Left lung (tissue), 4 donors: ENCODE measurements at regions not wholly inside any gene's neighbourhood (a gene's known extent, or its start where the extent isn't known, plus 50 kb on each side); places are given as distances from the start of the nearest gene placed in this dataset.

Experiments used
- ATAC-seq: fragments of 200-7000 bp; cut with Tn5 transposase; one replicate; pipeline ENCODE4 v1.9.1; 2020; ENCODE audit warnings: moderate library complexity
- DNase-seq, 4 donors: peaks; one replicate each; pipeline ENCODE4 v3.0.0-alpha.2; 2013 to 2020
- H3K27ac ChIP-seq, 2 donors: fragments of 200-600 bp; sonication (generic) in 1 of 2; one replicate each; pipeline versions ENCODE4 v1.5.0 to v1.8.0; 2020 to 2021
- H3K27me3 ChIP-seq, 2 donors: fragments of 200-600 bp; sonication (generic) in 1 of 2; one replicate each; pipeline versions ENCODE4 v1.5.0 to v1.8.0; 2020 to 2021
- H3K36me3 ChIP-seq, 2 donors: fragments of 200-600 bp; sonication (generic) in 1 of 2; one replicate each; pipeline versions ENCODE4 v1.5.0 to v1.8.0; 2020 to 2021
- H3K4me1 ChIP-seq, 2 donors: fragments of 200-600 bp; one replicate each; pipeline ENCODE4 v1.8.0; 2021
- H3K4me3 ChIP-seq, 2 donors: fragments of 200-600 bp; sonication (generic) in 1 of 2; one replicate each; pipeline versions ENCODE4 v1.5.0 to v1.8.0; 2020 to 2021; ENCODE audit warnings: mild to moderate bottlenecking in 1 of 2
- H3K9me3 ChIP-seq, 2 donors: fragments of 200-600 bp; sonication (generic) in 1 of 2; one replicate each; pipeline versions ENCODE4 v1.5.0 to v1.8.0; 2020 to 2021
- CTCF ChIP-seq, 2 donors: fragments of 200-600 bp; sonication (generic) in 1 of 2; IDR thresholded peaks; one replicate each; pipeline versions ENCODE4 v1.5.0 to v1.8.0; 2021; ENCODE audit warnings: antibody characterized with exemption in 2 of 2
- intact Hi-C, 2 donors: fragments of 100-400 bp; cut with DNase I; formaldehyde crosslinking; loops; one replicate each; pipeline versions ENCODE4 v1.11.2 to v1.14.2; 2022
- donor health status: DM: no; HTN: yes; CAD: no.
- donor health status: DM: no; HTN: no; CAD: no.

- intact Hi-C loops, result no loop called here
- ATAC-seq, result no peak
Observed at GRCh38 chr1:199396456-199396855, 631.1 kb upstream of the NR5A2 start.

GRCh38 chr1:199399996-199400724, 627.4 kb upstream of the NR5A2 start:
- TF ChIP-seq CTCF (IDR thresholded peaks at IDR 0.05), result no peak
- intact Hi-C loops, result no loop called here
- H3K27me3 ChIP-seq, result no peaks in the 10 kb centered on the region
- no peak overlapping the region for H3K4me3 ChIP-seq
- ATAC-seq, result no peak
- no peak for DNase-seq
- H3K4me1 ChIP-seq, result no peaks in the 10 kb centered on the region
- no peaks in the 10 kb centered on the region for H3K36me3 ChIP-seq
- H3K9me3 ChIP-seq, result no peaks in the 10 kb centered on the region
- H3K27ac ChIP-seq, result no peak overlapping the region

More at GRCh38 chr1:199396456-199396855, 631.1 kb upstream of the NR5A2 start:
- Histone ChIP-seq H3K36me3 (no peaks in the 10 kb centered on the region), H3K4me1 (no peaks in the 10 kb centered on the region), H3K4me3 (no peak overlapping the region), H3K9me3 (no peaks in the 10 kb centered on the region), H3K27ac (no peak overlapping the region), H3K27me3 (no peaks in the 10 kb centered on the region)
- TF ChIP-seq CTCF (IDR thresholded peaks at IDR 0.05), result no peak
- DNase-seq, result no peak

- DNase-seq (no peak), ATAC-seq (no peak)
- H3K9me3 ChIP-seq, result no peaks in the 10 kb centered on the region
- no peaks in the 10 kb centered on the region for H3K36me3 ChIP-seq
- no peaks in the 10 kb centered on the region for H3K4me1 ChIP-seq
- TF ChIP-seq CTCF (IDR thresholded peaks at IDR 0.05), result no peak
- H3K27ac ChIP-seq, result no peak overlapping the region
- no peaks in the 10 kb centered on the region for H3K27me3 ChIP-seq
- H3K4me3 ChIP-seq, result no peak overlapping the region
- intact Hi-C loops, result no loop called here
Observed at GRCh38 chr1:199403531-199404116, 623.9 kb upstream of the NR5A2 start.

GRCh38 chr1:199404191-199404590, 623.3 kb upstream of the NR5A2 start:
- Histone ChIP-seq H3K36me3 (no peaks in the 10 kb centered on the region), H3K27ac (no peak overlapping the region), H3K27me3 (no peaks in the 10 kb centered on the region), H3K4me3 (no peak overlapping the region), H3K4me1 (no peaks in the 10 kb centered on the region), H3K9me3 (no peaks in the 10 kb centered on the region)
- intact Hi-C loops, result no loop called here
- TF ChIP-seq CTCF (IDR thresholded peaks at IDR 0.05), result no peak
- DNase-seq, result no peak
- ATAC-seq, result no peak

GRCh38 chr1:199404976-199405375, 622.5 kb upstream of the NR5A2 start:
- intact Hi-C loops, result no loop called here

More at GRCh38 chr1:199404976-199405375, 622.5 kb upstream of the NR5A2 start:
- DNase-seq (no peak), ATAC-seq (no peak)
- TF ChIP-seq CTCF (IDR thresholded peaks at IDR 0.05), result no peak
- Histone ChIP-seq H3K27ac (no peak overlapping the region), H3K4me3 (no peak overlapping the region), H3K4me1 (no peaks in the 10 kb centered on the region), H3K27me3 (no peaks in the 10 kb centered on the region), H3K36me3 (no peaks in the 10 kb centered on the region), H3K9me3 (no peaks in the 10 kb centered on the region)
